ENCODE measurements at regions not wholly inside any gene's neighbourhood (a gene's known extent, or its start where the extent isn't known, plus 50 kb on each side); places are given as distances from the start of the nearest gene placed in this dataset.

GRCh38 chr21:25441835-25442234 is 165.4 kb downstream of the MRPL39 start:
- no peak for TF ChIP-seq CTCF (IDR thresholded peaks at IDR 0.05; ENCODE audit: low read length)
- no peak for TF ChIP-seq EZH2 (optimal IDR thresholded peaks at IDR 0.05; ENCODE audit: low read depth, low read length)
